ENCODE measurements at regions not wholly inside any gene's neighbourhood (a gene's known extent, or its start where the extent isn't known, plus 50 kb on each side); places are given as distances from the start of the nearest gene placed in this dataset.

GRCh38 chr10:78299851-78300468 is 266.3 kb downstream of the RPS24 start:
- DNase-seq (ENCODE audit: low read depth): no peak

- DNase-seq (ENCODE audit: low read depth): no peak
Observed at GRCh38 chr10:78300526-78300925, 266.9 kb downstream of the RPS24 start.

GRCh38 chr10:78301481-78301880 is 267.8 kb downstream of the RPS24 start:
- no peak for DNase-seq (ENCODE audit: low read depth)

- no peak for DNase-seq (ENCODE audit: low read depth)
Observed at GRCh38 chr10:78301891-78302738, 268.5 kb downstream of the RPS24 start.

GRCh38 chr10:78302739-78302988 is 269.0 kb downstream of the RPS24 start:
- DNase-seq (ENCODE audit: low read depth): no peak

- DNase-seq (ENCODE audit: low read depth): peak; percentile 95
Observed at GRCh38 chr10:78302989-78303854, 269.6 kb downstream of the RPS24 start.

GRCh38 chr10:78304091-78305045 is 270.7 kb downstream of the RPS24 start:
- no peak for DNase-seq (ENCODE audit: low read depth)

- DNase-seq (ENCODE audit: low read depth): no peak
Observed at GRCh38 chr10:78305311-78305710, 271.6 kb downstream of the RPS24 start.

GRCh38 chr10:78306358-78306757 is 272.7 kb downstream of the RPS24 start:
- no peak for DNase-seq (ENCODE audit: low read depth)

GRCh38 chr10:78307576-78307975 is 273.9 kb downstream of the RPS24 start:
- DNase-seq (ENCODE audit: low read depth): no peak

- DNase-seq (ENCODE audit: low read depth): no peak
Observed at GRCh38 chr10:78309536-78310237, 276.0 kb downstream of the RPS24 start.

- no peak for DNase-seq (ENCODE audit: low read depth)
Observed at GRCh38 chr10:78310481-78311080, 276.9 kb downstream of the RPS24 start.

GRCh38 chr10:78312197-78313047 is 278.8 kb downstream of the RPS24 start:
- DNase-seq (ENCODE audit: low read depth): no peak

- DNase-seq (ENCODE audit: low read depth): no peak
Observed at GRCh38 chr10:78313048-78313381, 279.4 kb downstream of the RPS24 start.

GRCh38 chr10:78313636-78314035 is 280.0 kb downstream of the RPS24 start:
- DNase-seq (ENCODE audit: low read depth): no peak

GRCh38 chr10:78314651-78315050 is 281.0 kb downstream of the RPS24 start:
- DNase-seq (ENCODE audit: low read depth): no peak

GRCh38 chr10:78316451-78316931 is 282.8 kb downstream of the RPS24 start:
- DNase-seq (ENCODE audit: low read depth): no peak

- no peak for DNase-seq (ENCODE audit: low read depth)
Observed at GRCh38 chr10:78318305-78318704, 284.6 kb downstream of the RPS24 start.

GRCh38 chr10:78319371-78319770 is 285.7 kb downstream of the RPS24 start:
- DNase-seq (ENCODE audit: low read depth): no peak

GRCh38 chr10:78319841-78320240 is 286.2 kb downstream of the RPS24 start:
- DNase-seq (ENCODE audit: low read depth): no peak

Measured in activated T-cell treated with anti-CD3 and anti-CD28 coated beads for 24 hours (primary cell).